IMR-90 (cell line): ENCODE measurements at regions not wholly inside any gene's neighbourhood (a gene's known extent, or its start where the extent isn't known, plus 50 kb on each side); places are given as distances from the start of the nearest gene placed in this dataset.

Experiments used
- ATAC-seq: fragments of 200-7000 bp; cut with Tn5 transposase; 2 replicates; pipeline ENCODE4 v1.9.1; 2020; ENCODE audit warnings: low read depth, mild to moderate bottlenecking, moderate library complexity
- BruUV-seq: library from RNA; stranded (reverse); fragments of 400-500 nt; replicated peaks from 2 replicates; lab custom pipeline; 2021; lab: Mats Ljungman, UMichigan
- CTCF ChIA-PET: fragments of 300-600 bp; formaldehyde crosslinking; extraction: SDS; loops from one replicate; lab custom pipeline; 2021; ENCODE audit warnings: antibody characterized with exemption; lab: Yijun Ruan, JAX
- POLR2A ChIA-PET: fragments of 300-600 bp; sonication (Branson Sonifier 250); formaldehyde crosslinking; loops from one replicate; lab custom pipeline; 2022; ENCODE audit warnings: antibody characterized with exemption; ENCODE audit not compliant: unreplicated experiment; lab: Charles Lee
- DNase-seq: peaks from one replicate; pipeline ENCODE4 v3.0.0; 2013
- H2AFZ ChIP-seq: replicated peaks from 2 replicates; pipeline ENCODE3; 2013; ENCODE audit warnings: low read length, mild to moderate bottlenecking; ENCODE audit not compliant: poor library complexity
- H2AK5ac ChIP-seq: 2 replicates; pipeline ENCODE4 v1.6.1; 2013; ENCODE audit warnings: low read depth, low read length, inconsistent platforms
- H2AK9ac ChIP-seq: replicated peaks from 2 replicates; pipeline ENCODE3; 2013; ENCODE audit warnings: mild to moderate bottlenecking, low read depth, low read length, moderate library complexity; ENCODE audit not compliant: poor library complexity
- H2BK120ac ChIP-seq: 2 replicates; pipeline ENCODE4 v1.6.1; 2013; ENCODE audit warnings: low read depth, low read length, inconsistent platforms
- H2BK15ac ChIP-seq: 3 replicates; pipeline ENCODE4 v1.6.1; 2013; ENCODE audit warnings: low read depth, low read length, inconsistent platforms
- H2BK20ac ChIP-seq: 2 replicates; pipeline ENCODE4 v1.6.1; 2013; ENCODE audit warnings: low read depth, mild to moderate bottlenecking, inconsistent platforms, low read length, moderate library complexity
- H2BK5ac ChIP-seq: 2 replicates; pipeline ENCODE4 v1.6.1; 2013; ENCODE audit warnings: mild to moderate bottlenecking, low read depth, low read length, inconsistent platforms; ENCODE audit not compliant: poor library complexity, severe bottlenecking
- H3K14ac ChIP-seq: replicated peaks from 2 replicates; pipeline ENCODE4 v1.6.1; 2013; ENCODE audit warnings: low read depth, low read length, inconsistent platforms
- H3K18ac ChIP-seq: 2 replicates; pipeline ENCODE4 v1.6.1; 2013; ENCODE audit warnings: low read depth, low read length, control low read depth
- H3K23ac ChIP-seq: 2 replicates; pipeline ENCODE4 v1.6.1; 2013; ENCODE audit warnings: low read depth, low read length, inconsistent platforms
- H3K27ac ChIP-seq: 2 replicates; pipeline ENCODE4 v1.5.1; 2013; ENCODE audit warnings: mild to moderate bottlenecking, control low read depth, low read length; ENCODE audit not compliant: insufficient read depth
- H3K27me3 ChIP-seq: 2 replicates; pipeline ENCODE4 v1.6.1; 2013; ENCODE audit warnings: low read length; ENCODE audit not compliant: control insufficient read depth, insufficient read depth
- H3K36me3 ChIP-seq: 2 replicates; pipeline ENCODE4 v1.6.1; 2013; ENCODE audit warnings: low read length, mixed read lengths; ENCODE audit not compliant: control insufficient read depth, insufficient read depth
- H3K4ac ChIP-seq: 2 replicates; pipeline ENCODE4 v1.6.1; 2013; ENCODE audit warnings: low read depth, low read length, inconsistent platforms
- H3K4me1 ChIP-seq: 2 replicates; pipeline ENCODE4 v1.6.1; 2013; ENCODE audit warnings: low read length, mixed read lengths; ENCODE audit not compliant: control insufficient read depth, insufficient read depth
- H3K4me2 ChIP-seq: 2 replicates; pipeline ENCODE4 v1.6.1; 2013; ENCODE audit warnings: low read depth, mild to moderate bottlenecking, control low read depth, low read length, moderate library complexity
- H3K4me3 ChIP-seq: 2 replicates; pipeline ENCODE4 v1.5.1; 2013; ENCODE audit warnings: low read depth, mild to moderate bottlenecking, control low read depth, low read length, moderate library complexity; ENCODE audit not compliant: insufficient read depth
- H3K56ac ChIP-seq: 2 replicates; pipeline ENCODE4 v1.6.1; 2013; ENCODE audit warnings: low read length, inconsistent platforms; ENCODE audit not compliant: insufficient read depth; ENCODE audit errors: extremely low read depth
- H3K79me1 ChIP-seq, 2 experiments: 2 replicates each; pipeline ENCODE4 v1.6.1; 2013; ENCODE audit warnings: low read length in 2 of 2, inconsistent platforms in 1 of 2, low read depth in 1 of 2
- H3K9ac ChIP-seq: 2 replicates; pipeline ENCODE4 v1.6.1; 2013; ENCODE audit warnings: low read depth, low read length, control low read depth
- H3K9me1 ChIP-seq: 2 replicates; pipeline ENCODE4 v1.6.1; 2013; ENCODE audit warnings: low read length, inconsistent platforms; ENCODE audit not compliant: insufficient read depth
- H3K9me3 ChIP-seq: 2 replicates; pipeline ENCODE4 v1.6.1; 2013; ENCODE audit warnings: low read length; ENCODE audit not compliant: control insufficient read depth, insufficient read depth
- H4K20me1 ChIP-seq: 2 replicates; pipeline ENCODE4 v1.6.1; 2013; ENCODE audit warnings: low read length, inconsistent platforms; ENCODE audit not compliant: insufficient read depth
- H4K5ac ChIP-seq: 2 replicates; pipeline ENCODE4 v1.6.1; 2013; ENCODE audit warnings: mild to moderate bottlenecking, low read depth, low read length, control low read depth
- H4K8ac ChIP-seq, 2 experiments: 2 replicates each; pipeline ENCODE4 v1.6.1; 2013; ENCODE audit warnings: low read depth in 2 of 2, low read length in 2 of 2, control low read depth in 1 of 2, inconsistent platforms in 1 of 2
- H4K91ac ChIP-seq: 2 replicates; pipeline ENCODE4 v1.6.1; 2013; ENCODE audit warnings: low read depth, low read length, inconsistent platforms; ENCODE audit not compliant: insufficient read depth
- NFE2L2 ChIP-seq: fragments of 150-350 bp; IDR thresholded peaks from 2 replicates; pipeline ENCODE4 v1.6.1; 2016; ENCODE audit warnings: low read depth, mild to moderate bottlenecking, low read length
- WGBS, 2 experiments: methylation state at CpG; one replicate each; pipeline versions ENCODE4 v1.1.5 to v1.1.7; 2013; ENCODE audit warnings: missing lambda C conversion rate in 2 of 2; ENCODE audit not compliant: insufficient read length in 1 of 2; ENCODE audit errors: extremely low coverage in 2 of 2; 5-methylcytosine and 5-hydroxymethylcytosine counted together
- dilution Hi-C: fragments of 300-500 bp; cut with HindIII; formaldehyde crosslinking; loops from one replicate; pipeline ENCODE4 v1.14.3; 2018; ENCODE audit warnings: low sequenced_read_pairs; ENCODE audit not compliant: unreplicated experiment
- in situ Hi-C: fragments of 300-500 bp; cut with MboI; formaldehyde crosslinking; loops from 3 replicates; pipeline ENCODE4 v1.14.3; 2019; ENCODE audit warnings: low sequenced_read_pairs, inconsistent platforms, mixed read lengths
- intact Hi-C: fragments of 100-400 bp; cut with micrococcal nuclease; formaldehyde crosslinking; loops from 2 replicates; pipeline ENCODE4 v1.10.0; 2022

DNA sequence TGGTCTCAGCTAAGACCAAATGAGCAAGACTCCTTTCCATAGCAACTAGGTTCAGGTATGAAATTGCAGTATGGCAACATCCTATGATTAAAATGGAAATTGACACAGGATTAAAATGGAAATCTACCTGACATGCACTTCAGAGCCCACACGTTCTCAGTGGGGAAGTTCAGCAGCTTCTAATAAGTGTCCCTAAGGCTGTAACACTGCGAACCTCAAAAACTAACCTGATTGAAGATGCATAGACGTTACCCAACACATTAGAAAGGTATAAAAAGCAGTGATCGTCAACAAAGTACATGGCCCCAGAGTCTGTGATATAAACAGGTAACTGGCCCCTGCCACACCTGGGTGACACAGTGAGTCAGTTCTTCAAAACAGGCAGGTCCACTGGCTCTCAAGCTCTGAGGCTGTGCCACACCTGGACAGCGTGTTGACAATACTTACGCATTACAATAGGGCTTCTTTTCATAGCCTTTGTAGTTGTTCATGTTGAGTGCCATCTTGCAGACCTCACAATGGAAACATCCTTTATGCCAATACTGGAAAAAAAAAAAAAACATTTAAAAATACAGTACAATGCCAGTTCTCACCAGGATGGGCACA is 274.9 kb upstream of the NEBL start:
- ChIA-PET CTCF (no interaction called here), POLR2A (no interaction called here)
- Histone ChIP-seq H2BK5ac (no peak overlapping the region), H3K4me2 (no peak overlapping the region), H3K27me3 (peaks cover 27% of the 10 kb centered on the region), H3K18ac (no peak overlapping the region), H2AK5ac (no peak overlapping the region), H3K4me3 (no peak overlapping the region), H3K4me1 (no peaks in the 10 kb centered on the region), H4K20me1 (no peaks in the 10 kb centered on the region), H2BK120ac (no peak overlapping the region), H3K23ac (no peak overlapping the region), H3K9ac (no peak overlapping the region), H3K9me1 (no peaks in the 10 kb centered on the region), H2AK9ac (no peak overlapping the region), H3K36me3 (no peaks in the 10 kb centered on the region), H3K4ac (no peak overlapping the region), H3K9me3 (no peaks in the 10 kb centered on the region), H3K14ac (no peak overlapping the region), H3K56ac (no peak overlapping the region), H3K79me1 (no peaks in the 10 kb centered on the region), H2BK20ac (no peak overlapping the region), H2AFZ (no peak overlapping the region), H4K5ac (no peak overlapping the region), H4K8ac (no peak overlapping the region), H3K27ac (no peak overlapping the region), H4K91ac (no peak overlapping the region), H2BK15ac (no peak overlapping the region)
- in situ Hi-C loops (no loop called here), intact Hi-C loops (no loop called here), dilution Hi-C loops (no loop called here)
- ATAC-seq (no peak), DNase-seq (no peak)
- BruUV-seq: no TSS peak
- TF ChIP-seq NFE2L2: no peak
- 89% methylated on average over 3 of the region's 6 CpGs; no CpG with 5 or more reads in 1 of the 2 experiments for WGBS, 2 experiments
